ENCODE measurements at regions not wholly inside any gene's neighbourhood (a gene's known extent, or its start where the extent isn't known, plus 50 kb on each side); places are given as distances from the start of the nearest gene placed in this dataset.

DNA sequence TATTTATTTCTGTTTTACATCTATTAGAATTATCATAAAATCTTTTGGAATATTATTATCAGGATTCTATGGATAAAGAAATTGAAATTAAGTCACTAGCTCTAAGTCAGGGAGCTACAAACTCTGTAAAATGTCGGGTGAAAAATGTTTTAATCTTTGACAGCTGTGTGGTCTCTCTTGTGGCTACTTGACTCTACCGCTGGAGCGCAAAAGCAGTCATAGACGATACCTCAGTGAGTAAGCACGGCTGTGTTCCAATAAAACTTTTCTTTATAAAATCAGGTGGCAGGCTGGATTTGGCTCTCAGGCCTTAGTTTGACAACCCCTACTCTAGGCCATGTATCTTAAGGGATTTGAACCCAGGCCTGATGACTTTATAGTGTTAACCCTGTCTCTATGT is 88.5 kb upstream of the PFN2 start:
- no peak for DNase-seq

DNA sequence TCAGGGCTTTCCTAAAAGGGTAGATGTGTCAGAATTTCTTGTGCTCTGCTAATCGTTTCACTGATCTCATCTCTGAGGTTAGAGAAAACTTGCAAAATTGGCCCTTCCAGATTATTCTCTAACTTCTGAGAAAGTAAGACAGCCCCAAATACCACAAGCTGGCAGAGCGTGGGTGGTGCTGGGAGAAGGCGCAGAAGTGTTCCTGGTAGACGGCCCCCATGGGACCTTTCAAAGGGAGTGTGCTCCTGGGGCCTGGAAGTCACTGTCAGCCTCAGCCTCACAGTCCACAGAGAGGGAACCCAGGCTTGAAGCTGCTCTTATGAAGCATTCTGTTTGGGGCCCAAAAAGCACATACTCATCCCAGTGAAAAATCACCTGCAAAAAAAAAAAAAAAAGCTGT is 86.5 kb upstream of the PFN2 start:
- DNase-seq: no peak

DNA sequence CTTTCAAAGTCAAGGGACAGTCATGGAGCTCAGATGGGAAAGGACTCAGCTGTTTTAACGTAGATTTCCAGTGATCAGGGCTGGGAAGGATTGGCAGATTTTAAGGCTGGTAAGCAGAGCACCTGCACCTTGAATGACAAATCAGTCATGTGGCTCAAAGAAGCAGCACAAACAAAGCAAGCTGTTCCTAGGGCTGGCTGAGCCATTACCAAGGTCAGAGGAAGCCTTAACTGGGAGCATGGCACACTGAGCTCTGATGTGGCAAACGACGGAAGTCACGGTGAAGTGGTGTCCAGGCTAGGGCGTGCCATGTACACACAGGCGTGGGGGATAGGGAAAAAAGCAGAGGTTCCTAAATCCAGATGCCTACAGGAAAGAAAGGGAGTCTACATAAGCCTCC is 84.6 kb upstream of the PFN2 start:
- no peak for DNase-seq

DNA sequence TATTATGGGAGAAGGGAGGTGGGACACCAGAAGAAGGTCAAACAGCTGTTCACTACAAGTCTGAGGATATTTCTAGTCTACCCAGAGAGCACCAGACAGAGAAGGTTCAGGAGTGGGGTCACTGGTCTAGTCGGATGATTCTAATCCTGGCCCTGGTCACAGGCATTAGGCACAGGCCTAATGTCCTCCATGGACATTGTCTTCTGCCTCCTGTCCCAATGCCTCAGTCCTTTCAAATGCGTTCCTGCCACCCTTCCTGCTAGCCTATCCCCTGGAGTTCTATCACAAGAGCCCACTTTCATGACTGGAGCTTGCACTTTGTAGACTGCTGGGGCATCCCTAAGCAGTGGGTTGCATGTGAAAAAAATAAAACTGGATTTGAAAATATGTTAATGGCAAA is 83.9 kb upstream of the PFN2 start:
- DNase-seq: no peak

DNA sequence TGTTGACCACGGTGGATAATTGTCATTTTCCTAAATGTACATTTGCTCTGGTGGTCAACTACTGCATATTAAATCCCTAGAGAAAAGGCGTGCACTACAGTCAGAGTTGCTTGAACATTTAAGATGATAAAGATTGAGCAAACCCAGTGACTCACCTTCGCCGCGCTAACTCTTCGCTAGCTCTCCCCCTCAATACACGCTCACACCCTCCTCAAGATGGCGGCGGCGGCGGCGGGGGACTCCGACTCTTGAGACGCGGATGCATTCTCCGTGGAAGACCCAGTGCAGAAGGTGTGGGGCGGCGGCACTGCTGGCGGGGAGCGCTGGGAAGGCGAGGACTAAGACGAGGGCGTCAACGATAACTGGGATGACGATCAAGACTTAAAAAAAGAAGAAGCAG is 79.8 kb upstream of the PFN2 start:
- no peak for DNase-seq

DNA sequence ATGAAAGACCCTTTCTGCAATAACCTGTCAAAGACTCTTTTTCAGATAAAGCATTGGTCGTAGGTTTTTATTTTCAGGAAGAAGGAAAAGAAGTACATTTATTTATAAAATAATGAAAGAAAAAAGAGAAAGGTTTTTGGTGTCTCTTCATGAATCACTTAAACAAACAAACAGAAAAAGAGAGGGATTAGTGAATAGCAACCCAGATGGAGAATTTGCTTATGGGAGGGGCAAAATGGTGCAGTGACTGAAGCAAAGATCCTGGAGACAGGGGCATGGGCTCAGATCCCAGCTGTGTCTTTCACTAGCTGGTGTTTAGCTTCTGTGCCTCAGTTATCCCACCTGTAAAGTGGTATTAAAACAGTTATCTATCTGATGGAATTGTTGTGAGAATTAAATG is 78.6 kb upstream of the PFN2 start:
- DNase-seq: no peak

DNA sequence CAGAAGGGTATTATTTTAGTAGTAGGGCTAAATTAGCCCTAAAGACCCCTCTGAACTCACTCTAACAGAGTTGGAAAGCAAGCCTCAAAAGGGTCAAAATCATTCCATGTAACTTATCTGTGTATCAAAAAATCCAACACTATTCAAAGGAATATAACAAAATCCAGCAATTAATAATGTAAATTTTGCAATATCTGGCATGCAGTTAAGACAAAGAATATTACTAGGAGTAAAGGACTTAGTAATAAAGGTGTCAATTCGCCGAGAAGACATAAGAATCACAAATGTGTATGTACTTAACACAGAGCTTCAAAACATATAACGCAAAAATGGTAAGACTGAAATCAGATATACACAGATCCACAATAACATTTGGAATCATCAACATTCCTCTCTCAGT is 71.2 kb upstream of the PFN2 start:
- no peak for DNase-seq

DNA sequence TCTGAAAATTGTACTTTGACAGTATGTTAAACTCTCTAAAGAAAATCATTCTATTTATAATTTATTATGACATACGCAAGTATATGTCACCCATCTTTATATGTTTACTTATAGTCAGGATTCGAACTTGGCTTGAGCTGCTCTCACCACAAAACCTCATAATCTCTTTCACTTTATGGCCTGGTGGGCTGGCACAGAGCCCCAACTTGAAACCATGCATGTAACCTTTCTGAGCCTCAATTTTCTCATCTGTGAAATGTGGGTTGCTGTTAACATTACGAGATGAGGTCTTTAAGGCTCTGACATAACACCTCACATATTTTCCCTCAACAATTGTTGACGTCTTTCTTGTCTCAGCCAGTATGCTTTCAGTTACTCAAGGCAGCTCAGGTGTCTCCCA is 69.4 kb upstream of the PFN2 start:
- no peak for DNase-seq

DNA sequence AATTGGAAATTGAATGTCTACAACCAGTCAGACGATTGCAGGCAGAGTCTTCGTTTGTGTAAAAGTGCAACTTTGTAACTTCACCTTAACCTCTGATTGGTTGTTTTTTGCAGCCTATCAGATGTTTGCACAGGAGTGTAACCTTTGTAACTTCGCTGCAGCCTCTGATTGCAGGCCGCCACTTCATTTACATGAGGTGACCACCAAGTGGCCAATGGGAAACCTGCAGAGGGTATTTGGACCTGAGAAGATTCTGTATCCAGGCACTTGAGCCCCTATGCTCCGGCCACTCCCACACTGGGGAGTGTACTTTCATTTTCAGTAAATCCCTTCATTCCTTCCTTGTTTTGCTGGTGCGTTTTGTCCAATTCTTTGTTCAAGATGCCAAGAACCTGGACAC is 68.1 kb upstream of the PFN2 start:
- DNase-seq: no peak

DNA sequence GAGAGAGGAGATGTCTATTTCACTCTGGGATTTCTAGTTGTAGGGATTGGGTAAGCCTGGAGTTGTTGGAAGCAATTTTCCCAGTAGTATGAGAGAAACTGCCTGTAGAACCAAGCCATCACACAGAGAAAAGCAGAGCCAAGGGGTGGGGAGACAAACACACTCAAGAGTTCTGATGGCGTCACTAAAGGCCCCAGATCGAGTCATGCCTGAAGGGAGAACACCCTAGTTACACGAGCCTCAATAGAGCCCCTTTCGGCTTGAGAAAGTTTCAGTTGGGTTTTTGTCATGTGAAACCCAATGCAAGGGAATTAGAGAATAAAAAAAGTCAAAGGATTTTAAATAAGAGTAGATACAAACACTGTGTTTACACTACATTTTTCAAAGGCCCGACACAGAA is 66.1 kb upstream of the PFN2 start:
- no peak for DNase-seq

DNA sequence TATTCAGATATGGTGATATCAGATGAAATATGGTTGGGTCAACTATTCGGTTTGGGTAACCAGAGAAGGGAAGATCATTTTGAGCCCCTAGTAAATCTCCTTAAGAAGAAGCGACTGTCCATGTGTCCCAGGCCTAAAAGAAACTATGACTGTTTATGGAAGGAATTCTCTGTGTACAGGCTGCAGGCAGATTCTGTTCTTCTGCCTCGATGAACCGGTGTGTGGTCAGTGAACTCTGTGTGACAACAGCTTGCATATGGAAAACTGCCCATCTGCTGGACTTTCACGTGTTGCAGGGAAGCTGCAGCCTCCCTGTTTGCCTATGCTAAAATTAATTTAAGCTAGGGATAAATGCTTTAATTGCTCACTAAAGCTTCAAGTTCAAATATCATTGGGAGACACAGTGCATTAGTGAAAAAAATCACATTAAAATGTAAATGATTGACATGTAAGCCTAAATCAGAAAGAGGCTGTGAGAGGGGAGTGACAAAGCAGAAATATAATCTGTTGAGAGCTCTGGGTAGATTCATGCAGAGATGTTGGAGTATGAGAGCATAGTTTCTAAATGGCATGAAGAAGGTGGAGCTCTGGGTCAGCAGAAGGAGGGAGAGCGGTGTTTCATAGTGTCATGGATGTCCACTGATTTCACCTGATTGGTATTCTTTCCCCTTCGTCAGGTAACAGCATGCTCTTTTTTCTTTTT is 65.4 kb upstream of the PFN2 start:
- DNase-seq: no peak

DNA sequence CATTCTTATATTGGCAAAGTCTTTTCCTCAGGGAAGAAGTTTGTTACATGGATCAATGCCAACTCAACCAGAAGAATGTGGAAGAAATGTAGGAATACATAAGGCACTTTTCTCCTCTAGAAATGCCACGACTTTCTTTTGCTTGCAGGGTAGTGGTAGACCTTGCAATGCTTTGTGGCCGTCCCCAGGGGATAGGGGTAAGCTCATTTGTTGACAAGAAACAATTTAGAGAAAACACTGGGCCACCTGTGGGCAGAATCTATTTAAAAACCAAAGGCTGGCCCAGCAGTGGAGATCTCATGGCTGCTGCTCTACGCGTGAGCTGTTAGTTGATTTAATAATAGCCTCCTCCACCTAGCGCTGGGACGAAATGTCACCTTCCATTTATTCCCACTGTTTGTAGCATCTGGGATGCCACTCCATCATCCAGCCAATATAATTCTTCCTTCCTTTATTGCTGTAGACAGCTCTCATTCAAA is 64.6 kb upstream of the PFN2 start:
- no peak for DNase-seq

DNA sequence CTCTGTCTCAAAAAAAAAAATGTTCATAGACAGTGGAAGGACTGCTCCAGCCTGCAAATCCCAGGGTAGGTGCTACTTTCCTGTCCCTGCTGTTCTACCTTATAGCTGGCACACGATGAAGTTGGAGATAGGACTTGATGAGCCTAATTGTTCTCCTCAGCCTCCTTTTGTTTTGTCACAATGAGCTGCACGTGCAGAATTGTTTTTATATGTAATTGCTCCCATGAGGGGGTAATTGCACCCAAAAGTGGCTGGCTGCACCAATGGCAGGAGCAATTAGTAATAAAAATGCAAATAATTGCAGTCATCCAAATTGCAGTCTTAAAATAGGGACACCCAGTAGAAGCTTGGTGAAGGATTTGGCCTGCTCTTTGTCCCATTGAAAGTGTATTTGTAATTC is 63.0 kb upstream of the PFN2 start:
- DNase-seq: no peak

DNA sequence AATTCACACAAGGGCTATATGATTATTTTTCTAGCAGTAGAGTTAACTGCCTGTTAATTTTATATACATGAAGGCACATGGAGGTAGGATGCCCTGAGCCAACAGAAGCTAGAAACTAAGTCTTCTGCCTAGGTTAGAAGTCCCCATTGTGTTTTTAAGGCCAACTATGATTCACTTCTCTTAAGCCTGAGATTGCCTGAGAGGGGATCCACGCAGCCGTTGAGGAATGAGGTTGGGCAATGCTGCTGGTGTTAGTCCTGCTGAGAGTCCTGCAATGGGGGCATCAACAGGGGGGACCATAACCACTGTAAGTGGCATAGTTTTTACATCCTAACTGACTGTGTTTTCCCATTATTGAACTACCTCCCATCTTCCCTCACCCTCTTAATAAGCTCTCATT is 60.1 kb upstream of the PFN2 start:
- no peak for DNase-seq

DNA sequence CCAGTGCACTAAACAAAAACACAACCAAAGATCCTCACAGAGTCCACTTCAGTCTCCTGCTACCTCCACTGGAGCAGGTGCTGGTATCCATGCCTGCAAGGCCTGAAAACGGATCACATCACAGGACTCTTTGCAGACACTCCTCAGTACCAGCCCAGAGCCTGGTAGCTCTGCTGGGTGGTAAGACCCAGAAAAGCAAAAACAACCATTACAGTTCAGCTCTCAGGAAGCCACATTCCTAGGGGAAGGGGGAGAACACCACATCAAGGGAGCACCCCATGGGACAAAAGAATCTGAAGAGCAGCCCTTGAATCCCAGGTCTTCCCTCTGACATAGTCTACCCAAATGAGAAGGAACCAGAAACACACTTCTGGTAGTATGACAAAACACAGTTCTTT is 52.5 kb upstream of the PFN2 start:
- DNase-seq: no peak

DNA sequence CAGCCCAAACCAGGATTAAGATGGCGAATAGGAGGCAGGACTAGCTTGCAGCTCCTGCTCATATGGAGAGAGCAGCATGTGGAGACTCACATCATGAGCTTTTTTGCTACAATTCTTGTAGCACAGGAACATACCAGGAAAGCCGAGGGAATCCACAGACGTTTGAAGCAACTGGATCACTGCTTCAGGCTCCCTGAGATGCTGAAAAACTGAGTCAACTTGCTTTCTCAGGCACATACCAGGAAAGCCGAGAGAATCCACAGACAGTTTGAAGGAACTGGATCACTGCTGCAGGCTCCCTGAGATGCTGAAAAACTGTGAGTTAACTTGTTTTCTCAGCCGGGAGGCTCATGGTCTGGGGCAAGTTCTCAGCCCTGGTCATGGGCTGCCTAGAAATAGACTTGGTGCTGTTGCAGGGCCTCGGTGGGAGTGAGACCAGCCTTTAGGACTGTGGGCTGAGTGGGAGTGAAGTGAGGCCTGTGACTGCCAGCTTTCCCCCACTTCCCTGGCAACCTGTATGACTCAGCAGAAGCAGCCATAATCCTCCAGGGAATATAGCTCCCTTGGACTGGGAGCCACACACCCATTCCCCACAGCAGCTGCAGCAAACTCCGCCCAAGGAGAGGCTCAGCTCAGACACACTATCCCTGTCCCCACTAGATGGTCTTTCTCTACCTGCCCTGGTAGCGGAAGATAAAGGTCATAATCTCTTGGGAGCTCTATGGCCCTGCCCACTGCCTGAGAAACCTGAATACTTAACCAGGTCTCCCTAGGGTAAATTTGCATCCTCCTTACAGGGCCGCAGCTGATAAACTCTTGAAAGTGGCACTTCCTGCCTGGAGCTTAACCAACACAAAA is 51.9 kb upstream of the PFN2 start:
- no peak for DNase-seq

DNA sequence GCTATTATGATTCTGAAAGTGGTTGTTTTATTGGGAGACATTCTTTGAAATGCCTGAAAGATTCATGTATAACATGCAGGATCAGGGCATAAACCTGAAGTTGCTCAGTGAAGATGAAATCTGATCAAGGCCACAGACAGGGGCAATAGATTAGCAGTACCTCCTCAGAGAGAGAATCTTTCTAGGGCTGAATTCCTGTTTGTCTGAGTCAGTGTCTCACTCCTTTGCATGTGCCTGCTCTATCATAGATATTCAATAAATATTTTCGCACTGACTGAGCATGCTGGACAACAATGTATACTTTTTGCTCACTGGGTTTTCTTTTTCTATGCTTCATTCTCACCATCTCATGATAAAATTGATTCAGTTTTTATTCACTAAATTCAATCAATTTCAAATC is 49.8 kb upstream of the PFN2 start:
- no peak for DNase-seq

All from activated T-cell treated with anti-CD3 and anti-CD28 coated beads, Interleukin-2, amount 50 U/mL, for 48 hours (primary cell).